GM12874 (cell line): ENCODE measurements at regions not wholly inside any gene's neighbourhood (a gene's known extent, or its start where the extent isn't known, plus 50 kb on each side); places are given as distances from the start of the nearest gene placed in this dataset.

Source experiments
- TF ChIP-seq, protein P1 (sequence below): IDR thresholded peaks from 2 replicates; pipeline ENCODE4 v1.5.1; 2011; ENCODE audit warnings: low read depth, mild to moderate bottlenecking, control low read depth, low read length, moderate library complexity; ENCODE audit not compliant: insufficient read depth

- TF ChIP-seq, protein P1, sequence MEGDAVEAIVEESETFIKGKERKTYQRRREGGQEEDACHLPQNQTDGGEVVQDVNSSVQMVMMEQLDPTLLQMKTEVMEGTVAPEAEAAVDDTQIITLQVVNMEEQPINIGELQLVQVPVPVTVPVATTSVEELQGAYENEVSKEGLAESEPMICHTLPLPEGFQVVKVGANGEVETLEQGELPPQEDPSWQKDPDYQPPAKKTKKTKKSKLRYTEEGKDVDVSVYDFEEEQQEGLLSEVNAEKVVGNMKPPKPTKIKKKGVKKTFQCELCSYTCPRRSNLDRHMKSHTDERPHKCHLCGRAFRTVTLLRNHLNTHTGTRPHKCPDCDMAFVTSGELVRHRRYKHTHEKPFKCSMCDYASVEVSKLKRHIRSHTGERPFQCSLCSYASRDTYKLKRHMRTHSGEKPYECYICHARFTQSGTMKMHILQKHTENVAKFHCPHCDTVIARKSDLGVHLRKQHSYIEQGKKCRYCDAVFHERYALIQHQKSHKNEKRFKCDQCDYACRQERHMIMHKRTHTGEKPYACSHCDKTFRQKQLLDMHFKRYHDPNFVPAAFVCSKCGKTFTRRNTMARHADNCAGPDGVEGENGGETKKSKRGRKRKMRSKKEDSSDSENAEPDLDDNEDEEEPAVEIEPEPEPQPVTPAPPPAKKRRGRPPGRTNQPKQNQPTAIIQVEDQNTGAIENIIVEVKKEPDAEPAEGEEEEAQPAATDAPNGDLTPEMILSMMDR: no peak
These were observed 1882.3 kb upstream of the PIK3C3 start for GRCh38 chr18:40072761-40073160.

- TF ChIP-seq, protein P1: no peak
These were observed 1888.7 kb upstream of the PIK3C3 start for GRCh38 chr18:40066368-40066767.

DNA sequence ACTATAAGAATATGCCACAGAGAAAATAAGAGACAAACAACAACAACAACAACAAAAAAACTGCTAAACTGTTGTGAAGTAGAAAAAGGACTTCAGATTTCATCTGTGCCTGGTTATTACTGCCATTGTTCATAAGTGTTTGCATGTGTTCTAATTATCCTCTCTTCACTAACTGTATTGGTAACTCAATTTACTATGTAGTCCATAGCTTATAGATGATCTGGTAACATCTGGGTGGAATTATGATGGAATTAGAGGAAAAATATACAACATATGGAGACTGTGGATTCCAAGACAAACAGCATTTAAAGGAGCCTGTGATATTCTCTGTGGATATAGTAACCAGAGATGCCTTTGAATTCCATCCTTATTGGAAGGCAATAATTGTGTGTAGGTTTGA lies 1891.5 kb upstream of the PIK3C3 start:
- TF ChIP-seq, protein P1: no peak

DNA sequence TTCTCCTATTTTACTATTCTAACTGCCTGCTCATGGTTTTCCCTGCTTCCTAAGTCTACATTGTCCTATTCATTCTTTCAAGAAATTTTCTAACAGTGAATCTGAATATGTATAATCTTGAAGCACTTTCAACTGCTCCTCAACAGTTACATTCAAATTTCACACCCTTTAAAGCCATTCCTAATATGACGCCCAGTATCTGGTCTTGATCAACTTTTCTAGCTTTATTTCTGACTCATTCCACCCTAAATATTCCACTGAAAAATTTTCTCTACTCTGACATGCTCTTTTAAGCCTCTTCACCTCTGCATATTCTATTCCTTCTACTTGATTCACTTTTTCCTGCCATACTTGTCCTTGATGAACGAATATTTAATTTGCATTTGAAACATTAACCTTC lies 1893.9 kb upstream of the PIK3C3 start:
- TF ChIP-seq, protein P1: no peak

- TF ChIP-seq, protein P1: no peak
These were observed 1894.5 kb upstream of the PIK3C3 start for GRCh38 chr18:40060562-40060961.

DNA sequence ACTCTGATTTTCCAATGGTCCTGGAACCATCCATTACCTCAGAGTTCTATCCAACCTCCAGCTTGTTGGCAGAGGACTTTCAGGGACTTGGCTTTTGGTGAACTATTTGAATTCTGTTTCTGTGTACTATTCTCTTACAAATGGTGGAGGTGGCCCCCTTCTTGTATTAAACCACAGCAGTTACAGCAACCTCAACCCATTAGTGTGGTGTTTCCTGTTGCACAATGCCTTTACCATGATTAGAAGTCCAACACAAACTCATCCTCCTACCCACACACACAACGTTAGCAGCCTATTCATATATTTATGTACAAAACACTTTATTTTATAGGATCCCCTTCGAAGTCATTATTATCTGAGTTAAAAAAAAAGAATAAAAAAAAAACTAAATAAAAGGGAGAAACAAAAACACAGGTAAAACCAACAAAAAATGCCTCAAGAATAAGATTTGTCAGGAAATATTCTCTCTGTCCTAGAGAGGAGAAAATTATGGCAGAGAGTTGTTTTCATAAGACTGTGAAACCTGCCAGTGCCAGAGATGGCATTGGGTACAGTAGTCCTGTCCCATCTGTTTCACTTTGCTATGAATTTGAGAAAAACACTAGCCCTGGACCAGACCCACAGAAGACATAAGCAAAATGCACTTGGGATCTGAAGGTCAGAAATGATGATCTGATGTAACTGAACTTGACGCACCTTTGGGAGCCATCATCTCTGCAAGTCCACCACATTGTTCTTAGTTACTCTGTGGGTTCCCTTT lies 1896.0 kb upstream of the PIK3C3 start:
- TF ChIP-seq, protein P1: no peak

GRCh38 chr18:40056079-40056692 lies 1898.8 kb upstream of the PIK3C3 start:
- TF ChIP-seq, protein P1: no peak
